Neuron (in vitro differentiated cells): ENCODE measurements at regions not wholly inside any gene's neighbourhood (a gene's known extent, or its start where the extent isn't known, plus 50 kb on each side); places are given as distances from the start of the nearest gene placed in this dataset.

Experiments used
- H2AFZ ChIP-seq: one replicate; pipeline ENCODE4 v1.6.1; 2013; ENCODE audit warnings: low read depth, mild to moderate bottlenecking, inconsistent platforms, low read length, moderate library complexity
- H3K27me3 ChIP-seq: one replicate; pipeline ENCODE4 v1.6.1; 2013; ENCODE audit warnings: low read length; ENCODE audit not compliant: insufficient read depth
- H3K36me3 ChIP-seq: one replicate; pipeline ENCODE4 v1.6.1; 2013; ENCODE audit warnings: low read length; ENCODE audit not compliant: insufficient read depth
- H3K4me1 ChIP-seq: one replicate; pipeline ENCODE4 v1.6.1; 2013; ENCODE audit warnings: low read length; ENCODE audit not compliant: insufficient read depth
- H3K4me3 ChIP-seq: 2 replicates; pipeline ENCODE4 v1.5.1; 2013; ENCODE audit warnings: mild to moderate bottlenecking, low read length, moderate library complexity
- H3K9me3 ChIP-seq: one replicate; pipeline ENCODE4 v1.6.1; 2013; ENCODE audit warnings: low read length

- H3K4me1 ChIP-seq: no peaks in the 10 kb centered on the region
- H3K9me3 ChIP-seq: no peaks in the 10 kb centered on the region
- no peaks in the 10 kb centered on the region for H3K27me3 ChIP-seq
- H3K4me3 ChIP-seq: no peak overlapping the region
- H3K36me3 ChIP-seq: no peaks in the 10 kb centered on the region
- no peak overlapping the region for H2AFZ ChIP-seq
Measured at GRCh38 chr2:2639251-2640139, 308.4 kb upstream of the MYT1L start.

GRCh38 chr2:2638547-2639220 is 307.6 kb upstream of the MYT1L start:
- Histone ChIP-seq H3K9me3 (no peaks in the 10 kb centered on the region), H3K27me3 (no peaks in the 10 kb centered on the region), H3K4me3 (no peak overlapping the region), H3K36me3 (no peaks in the 10 kb centered on the region), H2AFZ (no peak overlapping the region), H3K4me1 (no peaks in the 10 kb centered on the region)

GRCh38 chr2:2636813-2637212 is 305.7 kb upstream of the MYT1L start:
- no peak overlapping the region for H3K4me3 ChIP-seq
- H3K36me3 ChIP-seq: no peaks in the 10 kb centered on the region
- no peaks in the 10 kb centered on the region for H3K27me3 ChIP-seq
- no peak overlapping the region for H2AFZ ChIP-seq
- no peaks in the 10 kb centered on the region for H3K9me3 ChIP-seq
- no peaks in the 10 kb centered on the region for H3K4me1 ChIP-seq

GRCh38 chr2:2635025-2635528 is 304.0 kb upstream of the MYT1L start:
- no peaks in the 10 kb centered on the region for H3K27me3 ChIP-seq
- no peaks in the 10 kb centered on the region for H3K36me3 ChIP-seq
- no peak overlapping the region for H3K4me3 ChIP-seq
- H2AFZ ChIP-seq: no peak overlapping the region
- no peaks in the 10 kb centered on the region for H3K4me1 ChIP-seq
- no peaks in the 10 kb centered on the region for H3K9me3 ChIP-seq

GRCh38 chr2:2633017-2633416 is 301.9 kb upstream of the MYT1L start:
- H2AFZ ChIP-seq: no peak overlapping the region
- H3K27me3 ChIP-seq: no peaks in the 10 kb centered on the region
- no peaks in the 10 kb centered on the region for H3K9me3 ChIP-seq
- no peaks in the 10 kb centered on the region for H3K36me3 ChIP-seq
- no peak overlapping the region for H3K4me3 ChIP-seq
- H3K4me1 ChIP-seq: no peaks in the 10 kb centered on the region

DNA sequence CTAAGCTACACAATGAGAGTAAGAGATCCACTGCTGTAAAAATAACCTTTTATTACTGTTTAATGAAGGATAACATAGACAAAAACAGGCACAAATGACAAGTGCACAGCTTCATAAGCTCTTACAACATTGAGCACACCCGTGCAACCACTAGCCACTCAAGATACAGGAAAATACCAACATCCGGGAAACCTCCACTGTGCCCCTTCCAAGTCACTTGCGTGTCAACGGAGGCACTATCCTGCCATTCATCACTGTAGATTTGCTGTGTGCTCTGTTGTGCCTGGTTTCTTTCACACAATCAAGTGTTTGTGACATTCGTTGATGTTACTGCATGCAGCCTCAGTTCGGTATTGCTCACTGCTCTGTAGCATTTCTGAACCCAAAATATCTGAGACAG is 292.9 kb upstream of the MYT1L start:
- H3K4me3 ChIP-seq: no peak overlapping the region
- no peaks in the 10 kb centered on the region for H3K9me3 ChIP-seq
- no peaks in the 10 kb centered on the region for H3K36me3 ChIP-seq
- no peak overlapping the region for H2AFZ ChIP-seq
- no peaks in the 10 kb centered on the region for H3K4me1 ChIP-seq
- no peaks in the 10 kb centered on the region for H3K27me3 ChIP-seq

GRCh38 chr2:2621855-2622254 is 290.8 kb upstream of the MYT1L start:
- H3K4me1 ChIP-seq: no peaks in the 10 kb centered on the region
- no peaks in the 10 kb centered on the region for H3K36me3 ChIP-seq
- H3K4me3 ChIP-seq: no peak overlapping the region
- no peaks in the 10 kb centered on the region for H3K9me3 ChIP-seq
- H3K27me3 ChIP-seq: no peaks in the 10 kb centered on the region
- H2AFZ ChIP-seq: no peak overlapping the region

- H3K9me3 ChIP-seq: no peaks in the 10 kb centered on the region
- H3K36me3 ChIP-seq: no peaks in the 10 kb centered on the region
- H3K27me3 ChIP-seq: no peaks in the 10 kb centered on the region
- no peak overlapping the region for H2AFZ ChIP-seq
- no peaks in the 10 kb centered on the region for H3K4me1 ChIP-seq
- no peak overlapping the region for H3K4me3 ChIP-seq
Measured at GRCh38 chr2:2620604-2621003, 289.5 kb upstream of the MYT1L start.

DNA sequence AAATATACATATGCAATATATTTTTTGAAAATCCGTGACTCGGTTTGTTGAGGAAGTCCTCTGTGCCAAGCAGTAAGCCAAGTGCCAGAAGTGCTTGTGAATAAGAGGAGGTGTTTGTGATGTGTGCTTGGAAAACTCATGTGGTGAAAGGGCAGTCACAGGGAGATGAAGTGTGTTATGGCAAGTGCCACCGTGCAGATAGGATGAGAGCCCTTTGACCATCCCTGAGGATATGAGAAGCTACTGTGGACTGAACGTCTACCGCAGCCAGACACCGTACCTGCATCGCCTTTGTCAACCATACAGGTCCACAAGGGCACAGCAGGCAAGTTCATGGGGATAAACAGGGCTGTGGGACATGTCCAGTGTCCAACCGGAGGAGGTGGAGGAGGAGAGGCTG is 288.9 kb upstream of the MYT1L start:
- Histone ChIP-seq H2AFZ (no peak overlapping the region), H3K4me3 (no peak overlapping the region), H3K4me1 (no peaks in the 10 kb centered on the region), H3K36me3 (no peaks in the 10 kb centered on the region), H3K27me3 (no peaks in the 10 kb centered on the region), H3K9me3 (no peaks in the 10 kb centered on the region)

DNA sequence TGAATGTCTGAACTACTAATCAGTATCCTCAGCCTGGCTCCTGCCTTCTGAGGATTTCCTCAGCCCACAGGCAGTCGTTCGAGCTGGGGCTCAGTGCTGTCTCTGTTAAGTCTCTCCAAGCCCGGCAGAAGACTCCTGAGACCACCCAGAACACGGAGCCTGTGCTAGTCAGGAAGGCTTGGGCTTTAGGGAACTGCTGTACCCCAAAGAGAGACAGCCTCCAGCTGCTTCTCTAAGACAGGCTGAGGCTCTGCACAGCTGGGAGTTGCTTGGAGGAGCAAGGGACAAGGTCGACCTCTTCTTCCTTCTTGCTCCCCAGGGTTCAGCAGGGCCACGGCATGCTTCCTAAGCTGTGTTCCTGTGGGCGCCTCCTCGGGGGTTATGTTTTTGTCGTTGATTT is 283.4 kb upstream of the MYT1L start:
- no peaks in the 10 kb centered on the region for H3K27me3 ChIP-seq
- H3K36me3 ChIP-seq: no peaks in the 10 kb centered on the region
- no peak overlapping the region for H2AFZ ChIP-seq
- H3K9me3 ChIP-seq: no peaks in the 10 kb centered on the region
- peaks cover 5% of the 10 kb centered on the region for H3K4me1 ChIP-seq
- no peak overlapping the region for H3K4me3 ChIP-seq

GRCh38 chr2:2613279-2614199 is 282.5 kb upstream of the MYT1L start:
- peak overlapping the region; percentile 96 for H2AFZ ChIP-seq
- H3K4me1 ChIP-seq: peaks cover 5% of the 10 kb centered on the region
- H3K36me3 ChIP-seq: no peaks in the 10 kb centered on the region
- H3K4me3 ChIP-seq: peak overlapping the region; percentile 54
- no peaks in the 10 kb centered on the region for H3K9me3 ChIP-seq
- no peaks in the 10 kb centered on the region for H3K27me3 ChIP-seq

GRCh38 chr2:2610751-2611150 is 279.7 kb upstream of the MYT1L start:
- no peak overlapping the region for H3K4me3 ChIP-seq
- H2AFZ ChIP-seq: no peak overlapping the region
- no peaks in the 10 kb centered on the region for H3K9me3 ChIP-seq
- no peaks in the 10 kb centered on the region for H3K27me3 ChIP-seq
- peaks cover 5% of the 10 kb centered on the region for H3K4me1 ChIP-seq
- H3K36me3 ChIP-seq: no peaks in the 10 kb centered on the region

DNA sequence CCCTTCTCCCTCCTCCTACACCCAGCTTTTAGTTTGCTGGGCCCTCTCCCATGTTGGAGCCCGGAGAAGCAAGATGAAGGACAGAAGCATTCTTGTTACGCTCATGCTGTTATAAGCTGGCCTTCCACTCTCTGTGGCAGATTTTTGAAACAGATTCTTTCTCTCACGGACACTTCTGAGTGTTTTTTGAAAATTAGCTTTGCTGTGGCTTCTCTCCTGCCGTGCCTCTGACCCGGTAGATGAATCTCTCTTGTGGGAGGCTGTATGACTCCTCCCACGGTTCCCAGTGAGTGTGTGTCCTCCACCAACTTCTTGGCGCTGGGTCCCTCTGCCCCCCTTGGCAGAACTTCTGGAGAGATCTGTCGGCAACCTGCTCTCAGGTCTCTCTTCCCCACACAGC is 269.3 kb upstream of the MYT1L start:
- H2AFZ ChIP-seq: no peak overlapping the region
- no peaks in the 10 kb centered on the region for H3K27me3 ChIP-seq
- no peaks in the 10 kb centered on the region for H3K9me3 ChIP-seq
- no peak overlapping the region for H3K4me3 ChIP-seq
- H3K36me3 ChIP-seq: no peaks in the 10 kb centered on the region
- no peaks in the 10 kb centered on the region for H3K4me1 ChIP-seq
